Vagina (tissue), 2 donors: ENCODE measurements at regions not wholly inside any gene's neighbourhood (a gene's known extent, or its start where the extent isn't known, plus 50 kb on each side); places are given as distances from the start of the nearest gene placed in this dataset.

ENCODE experiments used
- DNase-seq, 2 donors: peaks; one replicate each; pipeline ENCODE4 v3.0.0-alpha.2; 2017; ENCODE audit errors: extremely low spot score in 2 of 2
- H3K27ac ChIP-seq: fragments of 200-600 bp; sonication (generic); one replicate; pipeline ENCODE4 v1.5.1; 2019
- H3K27me3 ChIP-seq: fragments of 200-600 bp; sonication (generic); one replicate; pipeline ENCODE4 v1.5.1; 2019
- H3K36me3 ChIP-seq, 2 donors: fragments of 200-600 bp; sonication (generic); one replicate each; pipeline ENCODE4 v1.5.1; 2017 to 2019
- H3K4me1 ChIP-seq: fragments of 200-600 bp; sonication (generic); one replicate; pipeline ENCODE4 v1.5.1; 2019
- H3K4me3 ChIP-seq, 2 donors: fragments of 200-600 bp; sonication (generic); 1 replicate in 1 of 2; 2 replicates in 1 of 2; pipeline ENCODE4 v1.5.1; 2016 to 2019
- H3K9me3 ChIP-seq: fragments of 200-600 bp; sonication (generic); one replicate; pipeline ENCODE4 v1.5.1; 2019
- CTCF ChIP-seq, 3 experiments: fragments of 450-650 bp in 2 of 3; fragments of 200-600 bp in 1 of 3; sonication (generic) in 1 of 3; IDR thresholded peaks; one replicate each; pipeline ENCODE4 v1.5.1; 2017 to 2019; ENCODE audit warnings: antibody characterized with exemption in 3 of 3, mild to moderate bottlenecking in 2 of 3, moderate library complexity in 2 of 3
- POLR2A ChIP-seq, 2 donors: fragments of 450-650 bp; IDR thresholded peaks; one replicate each; pipeline ENCODE4 v1.6.1; 2017; ENCODE audit warnings: antibody characterized with exemption in 2 of 2, mild to moderate bottlenecking in 2 of 2, moderate library complexity in 2 of 2
- POLR2AphosphoS5 ChIP-seq, 2 donors: sonication (generic); formaldehyde crosslinking; IDR thresholded peaks; one replicate each; pipeline ENCODE4 v1.9.0; 2017; ENCODE audit warnings: antibody characterized with exemption in 2 of 2, mild to moderate bottlenecking in 2 of 2, low read depth in 1 of 2; ENCODE audit not compliant: insufficient read depth in 1 of 2
- intact Hi-C: fragments of 100-400 bp; cut with DNase I; formaldehyde crosslinking; loops from one replicate; pipeline ENCODE4 v1.15.1; 2023

- Histone ChIP-seq H3K36me3 (no peaks in the 10 kb centered on the region), H3K27ac (no peak overlapping the region), H3K27me3 (no peaks in the 10 kb centered on the region), H3K9me3 (no peaks in the 10 kb centered on the region), H3K4me3 (no peak overlapping the region), H3K4me1 (peaks cover 38% of the 10 kb centered on the region)
- TF ChIP-seq POLR2AphosphoS5 (IDR thresholded peaks at IDR 0.05; ENCODE audit: insufficient read depth in 1 of 2, low read depth in 1 of 2) (no peak), CTCF (IDR thresholded peaks at IDR 0.05) (no peak), POLR2A (IDR thresholded peaks at IDR 0.05) (no peak)
- intact Hi-C loops: no loop called here
- DNase-seq: no peak
Observed at GRCh38 chr3:178087376-178087775, 448.9 kb upstream of the KCNMB2 start.

- intact Hi-C loops: no loop called here
- no peaks in the 10 kb centered on the region for H3K36me3 ChIP-seq
- no peak overlapping the region for H3K27ac ChIP-seq
- no peak overlapping the region for H3K4me3 ChIP-seq
- H3K9me3 ChIP-seq: no peaks in the 10 kb centered on the region
- H3K4me1 ChIP-seq: peaks cover 25% of the 10 kb centered on the region
- TF ChIP-seq CTCF (IDR thresholded peaks at IDR 0.05) (no peak), POLR2AphosphoS5 (IDR thresholded peaks at IDR 0.05; ENCODE audit: insufficient read depth in 1 of 2, low read depth in 1 of 2) (no peak), POLR2A (IDR thresholded peaks at IDR 0.05) (no peak)
- H3K27me3 ChIP-seq: no peaks in the 10 kb centered on the region
- no peak for DNase-seq
Observed at GRCh38 chr3:178088963-178089362, 447.3 kb upstream of the KCNMB2 start.

GRCh38 chr3:178090899-178091298 is 445.3 kb upstream of the KCNMB2 start:
- Histone ChIP-seq H3K27ac (no peak overlapping the region), H3K36me3 (no peaks in the 10 kb centered on the region), H3K4me1 (peaks cover 5% of the 10 kb centered on the region), H3K4me3 (no peak overlapping the region), H3K9me3 (no peaks in the 10 kb centered on the region), H3K27me3 (no peaks in the 10 kb centered on the region)
- DNase-seq: no peak
- TF ChIP-seq CTCF (IDR thresholded peaks at IDR 0.05): no peak
- no peak for TF ChIP-seq POLR2A (IDR thresholded peaks at IDR 0.05)
- no peak for TF ChIP-seq POLR2AphosphoS5 (IDR thresholded peaks at IDR 0.05; ENCODE audit: insufficient read depth in 1 of 2, low read depth in 1 of 2)
- intact Hi-C loops: no loop called here

GRCh38 chr3:178095522-178095921 is 440.7 kb upstream of the KCNMB2 start:
- no peak overlapping the region for H3K4me3 ChIP-seq
- DNase-seq: no peak
- TF ChIP-seq POLR2A (IDR thresholded peaks at IDR 0.05) (no peak), POLR2AphosphoS5 (IDR thresholded peaks at IDR 0.05; ENCODE audit: insufficient read depth in 1 of 2, low read depth in 1 of 2) (no peak), CTCF (IDR thresholded peaks at IDR 0.05) (no peak)
- no peak overlapping the region for H3K27ac ChIP-seq
- no peaks in the 10 kb centered on the region for H3K9me3 ChIP-seq
- no peaks in the 10 kb centered on the region for H3K27me3 ChIP-seq
- intact Hi-C loops: no loop called here
- no peaks in the 10 kb centered on the region for H3K4me1 ChIP-seq
- no peaks in the 10 kb centered on the region for H3K36me3 ChIP-seq

- intact Hi-C loops: no loop called here
Observed at GRCh38 chr3:178096955-178097354, 439.3 kb upstream of the KCNMB2 start.

More at GRCh38 chr3:178096955-178097354, 439.3 kb upstream of the KCNMB2 start:
- Histone ChIP-seq H3K27ac (no peak overlapping the region), H3K36me3 (no peaks in the 10 kb centered on the region), H3K4me1 (no peaks in the 10 kb centered on the region), H3K27me3 (no peaks in the 10 kb centered on the region), H3K4me3 (no peak overlapping the region), H3K9me3 (no peaks in the 10 kb centered on the region)
- no peak for TF ChIP-seq CTCF (IDR thresholded peaks at IDR 0.05)
- no peak for TF ChIP-seq POLR2AphosphoS5 (IDR thresholded peaks at IDR 0.05; ENCODE audit: insufficient read depth in 1 of 2, low read depth in 1 of 2)
- TF ChIP-seq POLR2A (IDR thresholded peaks at IDR 0.05): no peak
- DNase-seq: no peak
